GM12874 (cell line): ENCODE measurements at regions not wholly inside any gene's neighbourhood (a gene's known extent, or its start where the extent isn't known, plus 50 kb on each side); places are given as distances from the start of the nearest gene placed in this dataset.

Experiments used
- CTCF ChIP-seq: IDR thresholded peaks from 2 replicates; pipeline ENCODE4 v1.5.1; 2011; ENCODE audit warnings: low read depth, mild to moderate bottlenecking, control low read depth, low read length, moderate library complexity; ENCODE audit not compliant: insufficient read depth

GRCh38 chr9:115305543-115305942, 187.6 kb upstream of the TNC start:
- no peak for TF ChIP-seq CTCF

DNA sequence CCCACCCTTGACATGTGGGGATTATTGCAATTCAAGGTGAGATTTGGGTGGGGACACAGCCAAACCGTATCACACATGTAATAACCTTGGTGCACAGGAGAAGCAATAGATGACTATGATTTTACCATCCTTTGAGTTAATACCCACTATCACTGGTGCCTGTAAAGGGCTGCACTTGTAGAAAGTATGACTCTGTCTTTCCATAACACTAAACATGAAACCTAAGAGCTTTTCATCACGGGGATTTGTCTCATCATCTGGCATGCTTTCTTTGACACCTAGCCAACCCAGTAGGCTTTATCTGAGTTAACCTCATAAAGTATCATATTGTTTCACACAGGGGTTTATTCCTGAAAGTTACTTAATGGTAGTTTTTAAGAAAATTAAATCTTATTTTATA, 188.9 kb upstream of the TNC start:
- no peak for TF ChIP-seq CTCF

DNA sequence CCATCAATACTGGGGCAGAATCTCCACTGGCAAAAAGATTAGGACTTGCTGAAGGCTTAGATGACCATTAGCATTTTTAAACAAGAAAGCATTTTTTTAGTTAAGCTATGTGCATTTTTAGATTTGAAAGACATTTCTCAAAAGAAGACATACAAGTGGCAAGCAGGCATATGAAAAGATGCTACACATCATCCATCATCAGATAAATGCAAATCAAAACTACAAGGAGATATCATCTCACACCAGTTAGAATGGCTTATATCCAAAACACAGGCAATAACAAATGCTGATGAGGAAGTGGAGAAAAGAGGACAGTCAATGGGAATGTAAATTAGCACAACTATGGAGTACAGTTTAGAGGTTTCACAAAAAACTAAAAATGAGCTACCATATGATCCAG, 195.6 kb upstream of the TNC start:
- no peak for TF ChIP-seq CTCF

GRCh38 chr9:115326461-115326860, 208.5 kb upstream of the TNC start:
- TF ChIP-seq CTCF, result no peak

DNA sequence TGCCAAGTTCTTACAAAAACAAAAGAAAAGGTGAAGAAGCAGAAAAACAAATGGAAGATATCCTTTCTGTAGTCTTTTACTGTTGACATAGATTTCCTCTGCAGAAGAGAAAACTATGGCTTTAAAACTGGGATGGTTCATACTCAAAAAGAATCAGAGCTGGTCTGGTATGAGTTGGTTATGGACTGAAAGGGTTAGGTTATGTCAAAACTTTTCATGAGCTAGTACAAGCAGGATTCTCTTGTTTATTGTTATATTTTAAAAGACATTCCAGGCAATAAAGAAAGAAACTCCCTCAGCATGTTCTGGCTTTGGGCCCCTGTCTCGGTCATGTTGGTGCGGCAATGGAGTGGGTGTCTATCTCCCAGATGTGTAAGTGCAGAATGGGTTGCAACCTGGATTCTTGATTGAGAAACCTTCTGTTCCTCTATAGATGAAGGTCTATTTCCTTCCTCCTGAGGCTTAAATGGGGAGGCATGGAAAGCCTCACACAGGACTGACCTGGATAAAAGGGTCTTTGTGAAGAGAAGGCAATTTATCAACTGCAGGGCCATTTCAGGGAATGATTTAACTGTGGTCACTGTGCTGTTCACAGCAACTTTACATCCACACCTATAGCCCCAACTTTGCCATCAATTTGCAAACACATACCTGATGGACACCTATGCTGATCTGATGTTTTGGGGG, 209.6 kb upstream of the TNC start:
- no peak for TF ChIP-seq CTCF

- TF ChIP-seq CTCF, result no peak
These were observed 210.3 kb upstream of the TNC start for GRCh38 chr9:115328228-115328627.

DNA sequence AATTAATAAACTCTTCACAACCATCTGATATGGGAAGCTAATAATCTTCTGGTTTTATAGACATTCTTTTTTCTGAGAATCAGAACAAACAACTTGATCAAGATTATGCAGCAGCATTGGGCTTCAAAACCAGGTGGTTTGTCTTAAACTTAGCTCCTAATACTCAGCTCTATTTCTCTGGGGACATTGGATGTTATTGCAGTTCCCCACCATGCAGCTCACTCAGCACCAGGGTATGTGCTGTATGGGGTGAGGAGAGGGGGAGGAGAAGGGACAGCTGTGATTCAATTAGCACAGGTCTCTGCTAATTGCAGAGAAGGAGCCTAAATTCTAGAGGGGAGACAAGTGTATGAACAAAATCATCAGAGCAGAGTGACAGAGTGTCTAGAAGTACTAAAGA, 210.7 kb upstream of the TNC start:
- no peak for TF ChIP-seq CTCF
